NCI-H82 (cell line): ENCODE measurements at regions not wholly inside any gene's neighbourhood (a gene's known extent, or its start where the extent isn't known, plus 50 kb on each side); places are given as distances from the start of the nearest gene placed in this dataset.
"Not testable (repeated sequence)": the region's sequence is repeated elsewhere in the genome, so short reads cannot be mapped to it uniquely, and the experiment has no call there.

Source experiments
- DNase-seq: peaks from one replicate; lab custom pipeline; 2025; lab: John Stamatoyannopoulos, UW

DNA sequence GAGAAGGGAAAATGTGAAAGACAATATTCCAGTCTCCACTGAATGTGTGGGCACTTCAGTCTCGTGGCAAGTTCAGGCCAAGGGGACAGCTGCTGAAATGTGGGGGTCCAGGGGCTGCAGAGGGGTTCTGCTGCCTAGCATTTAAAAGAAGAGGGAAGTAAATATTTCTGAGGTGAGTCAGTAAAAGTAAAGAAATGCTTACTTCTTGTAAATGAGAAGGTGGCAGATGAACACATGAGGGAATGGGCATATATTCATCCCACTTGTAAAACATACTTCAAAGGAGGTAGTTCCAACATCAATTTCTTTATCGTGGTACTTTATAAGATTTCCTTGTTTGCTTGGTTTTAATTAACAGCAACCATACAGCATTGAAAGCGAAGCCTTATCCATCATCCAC lies 63.1 kb upstream of the HIVEP3 start:
- no peak for DNase-seq

DNA sequence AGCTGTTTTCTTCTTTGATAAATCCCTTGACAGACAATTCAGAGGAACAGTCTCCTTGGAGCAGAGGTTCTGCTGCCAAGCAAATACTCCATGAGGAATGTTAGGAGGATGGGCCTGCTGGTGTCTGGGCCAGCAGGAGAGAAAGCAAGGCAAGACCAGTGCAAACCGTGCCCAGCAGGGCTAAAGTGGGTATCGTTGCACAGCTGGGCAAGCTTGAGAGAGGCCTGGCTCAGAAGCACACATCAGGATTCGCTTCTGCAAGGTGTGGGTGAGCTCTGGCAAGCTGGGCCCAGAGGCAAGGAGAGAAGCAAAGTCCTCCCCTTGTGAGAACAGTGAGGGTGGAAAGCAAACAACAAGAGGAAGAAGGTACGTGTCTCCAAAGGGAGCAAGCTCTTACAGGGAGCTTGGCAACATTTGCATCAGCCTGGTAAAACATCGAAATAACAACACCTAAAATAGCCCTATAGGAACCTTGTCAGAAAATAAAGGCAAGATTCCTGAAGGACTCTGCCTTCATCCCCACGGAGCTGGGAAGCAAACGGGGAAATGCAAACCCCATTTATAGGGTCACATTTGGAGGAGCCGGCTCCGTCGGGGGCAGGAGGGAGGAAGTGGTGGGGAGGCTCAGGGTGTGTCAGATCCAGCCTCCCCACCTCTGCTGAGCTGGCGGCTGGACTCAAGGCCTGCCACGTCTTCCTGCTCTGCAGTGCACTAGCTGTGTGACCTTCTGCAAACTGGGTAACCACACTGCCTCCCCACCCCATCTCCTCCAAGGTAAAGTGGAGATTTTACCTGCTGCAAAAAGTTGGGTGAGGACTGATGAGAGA lies 62.3 kb upstream of the HIVEP3 start:
- DNase-seq = no peak

DNA sequence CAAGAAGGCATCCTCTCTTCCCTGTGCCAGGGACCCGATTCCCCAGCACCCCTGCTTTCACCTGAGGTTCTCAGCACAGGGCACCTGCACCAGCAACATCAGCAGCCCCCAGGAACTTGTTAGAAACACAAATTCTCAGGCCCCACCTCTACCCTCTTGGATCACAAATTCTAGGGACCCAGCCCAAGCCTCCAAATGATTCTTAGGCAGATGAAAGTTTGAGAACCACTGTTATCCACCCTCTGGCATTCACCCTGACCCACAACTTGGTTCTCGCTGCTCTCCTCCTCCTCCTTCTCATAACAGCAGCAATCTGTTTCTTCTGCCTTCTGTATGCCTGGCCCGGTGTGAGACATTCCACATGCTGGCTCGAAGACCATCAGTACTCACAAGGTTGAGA lies 60.3 kb upstream of the HIVEP3 start:
- no peak for DNase-seq

DNA sequence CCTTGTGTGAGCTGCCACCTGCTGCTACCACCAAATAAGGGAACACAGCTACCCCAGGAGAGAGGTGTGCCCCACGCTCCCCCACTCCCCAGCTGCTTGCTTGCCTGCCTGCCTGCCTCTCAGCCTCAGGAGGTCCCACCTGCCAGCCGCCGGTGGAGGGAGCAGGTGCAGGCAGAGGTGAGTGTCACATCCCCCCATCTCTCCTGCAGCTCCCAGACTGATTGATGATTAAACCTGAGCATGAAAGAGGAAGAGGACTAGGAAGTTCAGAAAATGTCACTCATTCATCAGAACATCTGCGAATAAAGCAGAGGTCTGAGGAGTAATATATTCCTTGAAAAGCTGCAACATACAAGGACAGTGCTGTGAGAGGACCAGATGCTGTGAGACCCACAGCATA lies 58.6 kb upstream of the HIVEP3 start:
- peak; percentile 45 for DNase-seq

DNA sequence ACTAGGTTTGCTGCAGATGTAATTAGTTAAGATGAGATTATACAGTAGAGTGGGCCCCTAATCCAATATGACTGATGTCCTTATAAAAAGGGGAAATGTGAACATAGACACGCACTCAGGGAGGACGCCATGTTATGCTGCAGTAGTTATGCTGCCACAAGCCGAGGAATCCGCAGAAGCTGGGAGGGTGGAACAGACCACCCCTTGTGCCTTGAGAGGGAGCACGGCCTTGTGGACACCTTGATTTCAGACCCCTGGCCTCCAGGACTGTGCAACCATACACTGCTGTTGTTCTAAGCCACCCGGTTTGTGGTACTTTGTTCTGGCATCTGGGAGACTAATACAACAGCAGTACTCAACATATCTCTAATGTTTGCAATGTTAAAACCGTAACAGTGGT lies 57.9 kb upstream of the HIVEP3 start:
- peak; percentile 88 for DNase-seq

DNA sequence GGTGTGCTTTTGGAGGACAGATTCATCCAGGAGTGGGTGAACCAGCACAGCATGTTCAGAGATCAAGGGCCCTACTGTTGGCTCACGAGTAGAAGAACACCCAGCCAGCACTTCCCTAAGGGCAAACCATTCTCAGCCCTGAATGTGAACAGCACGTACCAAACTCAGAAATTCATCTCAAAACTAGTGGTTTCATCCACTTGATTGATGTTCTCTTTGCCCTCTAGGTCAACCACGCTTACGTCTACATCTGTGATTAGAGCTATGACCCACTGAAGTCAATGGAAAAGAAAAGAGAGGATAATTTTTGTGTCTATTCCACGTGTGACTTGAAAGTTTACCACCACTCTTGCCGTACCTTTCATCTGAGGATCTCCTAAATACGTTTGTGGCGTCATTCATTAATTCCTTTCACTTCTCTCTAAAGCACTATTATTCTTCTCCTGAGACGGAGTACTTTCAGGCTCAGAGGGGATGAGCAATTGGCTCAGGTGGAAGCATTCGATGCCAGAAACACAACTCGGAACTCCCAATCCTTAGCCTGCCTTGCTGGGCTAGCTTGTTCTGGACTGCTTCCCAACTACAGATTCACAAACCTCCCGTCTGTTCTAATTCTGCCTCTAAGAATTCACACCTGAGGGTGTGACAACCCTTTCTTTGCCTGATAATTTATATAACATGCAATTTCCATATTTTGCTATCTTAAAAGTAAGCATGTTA lies 57.3 kb upstream of the HIVEP3 start:
- DNase-seq = peak; percentile 72

DNA sequence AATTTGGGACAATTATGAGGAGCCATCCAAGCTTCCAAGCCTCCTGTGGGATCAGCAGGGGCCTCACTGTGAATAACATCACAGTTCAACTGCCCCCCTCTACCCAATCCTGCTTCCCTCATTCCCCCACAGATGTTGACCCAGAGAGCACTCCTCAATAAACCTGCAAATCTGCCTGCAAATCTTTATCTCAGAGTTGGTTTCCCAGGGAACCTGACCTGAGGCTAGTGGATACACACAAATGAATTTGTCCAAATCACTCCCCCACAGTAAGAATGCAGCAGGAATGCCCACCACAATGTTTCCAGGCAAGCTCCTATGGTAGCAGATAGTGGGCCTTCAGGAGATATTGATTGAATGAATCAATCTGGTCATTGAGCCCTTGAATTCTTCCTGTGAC lies 56.4 kb upstream of the HIVEP3 start:
- no peak for DNase-seq

DNA sequence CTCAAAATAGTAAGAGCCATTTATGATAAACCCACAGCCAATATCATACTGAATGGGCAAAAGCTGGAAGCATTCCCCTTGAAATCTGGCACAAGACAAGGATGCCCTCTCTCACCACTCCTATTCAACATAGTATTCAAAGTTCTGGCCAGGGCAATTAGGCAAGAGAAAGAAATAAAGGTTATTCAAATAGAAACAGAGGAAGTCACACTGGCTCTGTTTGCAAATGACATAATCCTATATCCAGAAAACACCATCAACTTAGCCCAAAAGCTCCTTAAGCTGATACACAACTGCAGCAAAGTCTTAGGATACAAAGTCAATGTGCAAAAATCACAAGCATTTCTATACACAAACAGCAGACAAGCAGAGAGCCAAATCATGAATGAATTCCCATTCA lies 49.8 kb upstream of the HIVEP3 start:
- not testable (repeated sequence) for DNase-seq
